H9 (cell line): ENCODE measurements at regions not wholly inside any gene's neighbourhood (a gene's known extent, or its start where the extent isn't known, plus 50 kb on each side); places are given as distances from the start of the nearest gene placed in this dataset.

Source experiments
- DNase-seq: peaks from one replicate; pipeline ENCODE4 v3.0.0-alpha.2; 2017
- H2AFZ ChIP-seq: one replicate; pipeline ENCODE4 v1.6.1; 2013; ENCODE audit warnings: mild to moderate bottlenecking, low read length, control low read depth, moderate library complexity
- H2AK5ac ChIP-seq: 2 replicates; pipeline ENCODE4 v1.6.1; 2013; ENCODE audit warnings: low read length, control low read depth, mixed read lengths; ENCODE audit not compliant: insufficient read length
- H2BK120ac ChIP-seq: one replicate; pipeline ENCODE4 v1.6.1; 2013; ENCODE audit warnings: low read depth, mild to moderate bottlenecking, low read length, control low read depth, inconsistent platforms; ENCODE audit not compliant: poor library complexity, severe bottlenecking
- H2BK12ac ChIP-seq: 2 replicates; pipeline ENCODE4 v1.6.1; 2013; ENCODE audit warnings: low read length, control low read depth, mixed read lengths, low read depth; ENCODE audit not compliant: insufficient read length
- H2BK15ac ChIP-seq: 2 replicates; pipeline ENCODE4 v1.6.1; 2013; ENCODE audit warnings: low read depth, low read length, control low read depth
- H2BK20ac ChIP-seq: one replicate; pipeline ENCODE4 v1.6.1; 2013; ENCODE audit warnings: low read depth, mild to moderate bottlenecking, low read length, control low read depth, inconsistent platforms; ENCODE audit not compliant: poor library complexity, severe bottlenecking
- H2BK5ac ChIP-seq: 2 replicates; pipeline ENCODE4 v1.6.1; 2013; ENCODE audit warnings: low read length, control low read depth, mixed read lengths; ENCODE audit not compliant: insufficient read length
- H3K14ac ChIP-seq: 2 replicates; pipeline ENCODE4 v1.6.1; 2013; ENCODE audit warnings: low read length, control low read depth; ENCODE audit not compliant: insufficient read depth
- H3K18ac ChIP-seq: 2 replicates; pipeline ENCODE4 v1.6.1; 2013; ENCODE audit warnings: low read depth, mild to moderate bottlenecking, mixed read lengths, low read length, control low read depth; ENCODE audit not compliant: insufficient read length
- H3K23ac ChIP-seq: 2 replicates; pipeline ENCODE4 v1.6.1; 2013; ENCODE audit warnings: low read length, control low read depth, mixed read lengths, low read depth; ENCODE audit not compliant: insufficient read length
- H3K23me2 ChIP-seq: 2 replicates; pipeline ENCODE4 v1.6.1; 2013; ENCODE audit warnings: low read depth, mild to moderate bottlenecking, mixed read lengths, low read length, control low read depth; ENCODE audit not compliant: insufficient read length, poor library complexity, severe bottlenecking
- H3K27ac ChIP-seq: 2 replicates; pipeline ENCODE4 v1.5.1; 2013; ENCODE audit warnings: low read length, control low read depth, mixed read lengths, low read depth; ENCODE audit not compliant: insufficient read length
- H3K27me3 ChIP-seq: 2 replicates; pipeline ENCODE4 v1.6.1; 2013; ENCODE audit warnings: low read length, control low read depth, inconsistent platforms; ENCODE audit not compliant: insufficient read depth
- H3K4ac ChIP-seq: 2 replicates; pipeline ENCODE4 v1.6.1; 2013; ENCODE audit warnings: low read depth, mild to moderate bottlenecking, control low read depth, inconsistent platforms, low read length, moderate library complexity
- H3K4me1 ChIP-seq: 2 replicates; pipeline ENCODE4 v1.6.1; 2013; ENCODE audit warnings: low read length, control low read depth, inconsistent platforms; ENCODE audit not compliant: insufficient read depth
- H3K4me2 ChIP-seq: 2 replicates; pipeline ENCODE4 v1.6.1; 2013; ENCODE audit warnings: low read length, control low read depth, mixed read lengths; ENCODE audit not compliant: insufficient read length, insufficient read depth
- H3K56ac ChIP-seq: 2 replicates; pipeline ENCODE4 v1.6.1; 2013; ENCODE audit warnings: low read depth, mild to moderate bottlenecking, mixed read lengths, low read length, control low read depth; ENCODE audit not compliant: insufficient read length
- H3K79me1 ChIP-seq: 2 replicates; pipeline ENCODE4 v1.6.1; 2013; ENCODE audit warnings: low read depth, mild to moderate bottlenecking, moderate library complexity, low read length, control low read depth, inconsistent platforms; ENCODE audit not compliant: insufficient read depth, poor library complexity, severe bottlenecking
- H3K79me2 ChIP-seq: 2 replicates; pipeline ENCODE4 v1.6.1; 2013; ENCODE audit warnings: low read length, control low read depth, inconsistent platforms; ENCODE audit not compliant: insufficient read depth
- H3K9ac ChIP-seq: 2 replicates; pipeline ENCODE4 v1.6.1; 2013; ENCODE audit warnings: low read length, control low read depth, mixed read lengths; ENCODE audit not compliant: insufficient read length; ENCODE audit errors: extremely low read depth
- H3K9me3 ChIP-seq: one replicate; pipeline ENCODE4 v1.6.1; 2013; ENCODE audit warnings: low read depth, low read length, inconsistent platforms; ENCODE audit not compliant: control insufficient read depth
- H3T11ph ChIP-seq: one replicate; pipeline ENCODE4 v1.6.1; 2013; ENCODE audit warnings: mild to moderate bottlenecking, low read length, control low read depth, inconsistent platforms
- H4K20me1 ChIP-seq: one replicate; pipeline ENCODE4 v1.6.1; 2013; ENCODE audit not compliant: control insufficient read depth, insufficient read length, insufficient read depth
- H4K5ac ChIP-seq: 2 replicates; pipeline ENCODE4 v1.6.1; 2013; ENCODE audit warnings: low read depth, mild to moderate bottlenecking, mixed read lengths, low read length, control low read depth; ENCODE audit not compliant: insufficient read length
- H4K8ac ChIP-seq: replicated peaks from 2 replicates; pipeline ENCODE4 v1.6.1; 2013; ENCODE audit warnings: low read length, control low read depth, mixed read lengths, low read depth; ENCODE audit not compliant: insufficient read length
- H4K91ac ChIP-seq: 2 replicates; pipeline ENCODE4 v1.6.1; 2013; ENCODE audit warnings: low read depth, mild to moderate bottlenecking, moderate library complexity, mixed read lengths, low read length, control low read depth; ENCODE audit not compliant: insufficient read length
- H3K27ac Mint-ChIP-seq, 3 experiments: 2 replicates in 2 of 3; 3 replicates in 1 of 3; pipeline ENCODE4 v1.8.0; 2020 to 2021; ENCODE audit warnings: mixed read lengths in 3 of 3, mild to moderate bottlenecking in 1 of 3, moderate library complexity in 1 of 3
- H3K27me3 Mint-ChIP-seq: 2 replicates; pipeline ENCODE4 v1.8.0; 2021; ENCODE audit warnings: low read depth, mild to moderate bottlenecking, moderate library complexity, mixed read lengths
- H3K36me3 Mint-ChIP-seq, 3 experiments: 2 replicates in 2 of 3; 3 replicates in 1 of 3; pipeline ENCODE4 v1.8.0; 2020 to 2021; ENCODE audit warnings: low read depth in 3 of 3, mixed read lengths in 3 of 3; ENCODE audit not compliant: insufficient read depth in 1 of 3
- H3K4me1 Mint-ChIP-seq, 2 experiments: 2 replicates each; pipeline ENCODE4 v1.8.0; 2020; ENCODE audit warnings: mixed read lengths in 2 of 2
- H3K4me3 Mint-ChIP-seq, 2 experiments: 2 replicates in 1 of 2; 3 replicates in 1 of 2; pipeline ENCODE4 v1.8.0; 2020 to 2021; ENCODE audit warnings: mild to moderate bottlenecking in 2 of 2, mixed read lengths in 2 of 2, moderate library complexity in 1 of 2
- H3K9me3 Mint-ChIP-seq, 2 experiments: 2 replicates in 1 of 2; 3 replicates in 1 of 2; pipeline ENCODE4 v1.8.0; 2020; ENCODE audit warnings: mild to moderate bottlenecking in 2 of 2, mixed read lengths in 2 of 2, moderate library complexity in 1 of 2
- CTCF ChIP-seq: fragments of 200-600 bp; sonication (generic); conservative IDR thresholded peaks from 3 replicates; pipeline ENCODE4 v1.8.0; 2021; ENCODE audit warnings: antibody characterized with exemption, mild to moderate bottlenecking
- WGBS: extraction: QIAGEN DNeasy Blood & Tissue Kit; methylation state at CpG from one replicate; pipeline ENCODE4 v1.1.7; 2013; ENCODE audit warnings: missing lambda C conversion rate, low lambda C conversion rate, mixed read lengths; ENCODE audit not compliant: insufficient read length; ENCODE audit errors: extremely low coverage; 5-methylcytosine and 5-hydroxymethylcytosine counted together

- H3K4me3 Mint-ChIP-seq, result no peak overlapping the region
- peaks cover 19 to 22% of the 10 kb centered on the region in 2 experiments for H3K4me1 Mint-ChIP-seq
- H3K9me3 ChIP-seq, result no peaks in the 10 kb centered on the region
- H3K4me1 ChIP-seq, result peaks cover 3% of the 10 kb centered on the region; the same call in 1 of the 2 replicates
- peaks cover 5% of the 10 kb centered on the region for H3K27me3 Mint-ChIP-seq
- no peak overlapping the region for H2AK5ac ChIP-seq
- no peak overlapping the region for H2BK120ac ChIP-seq
- no peak overlapping the region for H2BK20ac ChIP-seq
- H3K14ac ChIP-seq, result no peak overlapping the region
- H2BK12ac ChIP-seq, result no peak overlapping the region
- H3K79me2 ChIP-seq, result no peaks in the 10 kb centered on the region
- H2AFZ ChIP-seq, result no peak overlapping the region
- H3T11ph ChIP-seq, result no peak overlapping the region
- H2BK15ac ChIP-seq, result no peak overlapping the region
- no peak for TF ChIP-seq CTCF
- H3K56ac ChIP-seq, result no peak overlapping the region
- no peak overlapping the region for H3K4me2 ChIP-seq
- no peak overlapping the region for H3K27ac ChIP-seq
- no peak overlapping the region for H4K91ac ChIP-seq
- H3K9me3 Mint-ChIP-seq, result peaks cover 0 to 2% of the 10 kb centered on the region in 2 experiments; a peak in 1 of 5 replicates
- no peak overlapping the region for H3K18ac ChIP-seq
- H3K27ac Mint-ChIP-seq, result no peak overlapping the region
- no peak overlapping the region for H3K23ac ChIP-seq
- no peaks in the 10 kb centered on the region for H3K27me3 ChIP-seq
- no peaks in the 10 kb centered on the region for H3K36me3 Mint-ChIP-seq
- no peaks in the 10 kb centered on the region for H3K23me2 ChIP-seq
- DNase-seq, result no peak
- H3K79me1 ChIP-seq, result no peaks in the 10 kb centered on the region
- no peaks in the 10 kb centered on the region for H4K20me1 ChIP-seq
- no CpG with 5 or more reads among the region's 7 CpGs for WGBS
- no peak overlapping the region for H4K8ac ChIP-seq
- H4K5ac ChIP-seq, result no peak overlapping the region
- H2BK5ac ChIP-seq, result no peak overlapping the region
- no peak overlapping the region for H3K4ac ChIP-seq
- H3K9ac ChIP-seq, result no peak overlapping the region
Measured at GRCh38 chr20:18901980-18902737, 88.6 kb downstream of the SCP2D1 start.
